HepG2 (cell line): ENCODE measurements at regions not wholly inside any gene's neighbourhood (a gene's known extent, or its start where the extent isn't known, plus 50 kb on each side); places are given as distances from the start of the nearest gene placed in this dataset.

Source experiments
- AGO1 ChIP-seq: fragments of 200-400 bp; formaldehyde crosslinking; IDR thresholded peaks from 2 replicates; pipeline ENCODE4 v1.6.1; 2017; ENCODE audit warnings: mild to moderate bottlenecking, low read depth, low read length, moderate library complexity; ENCODE audit not compliant: poor library complexity, severe bottlenecking
- E2F5 ChIP-seq: sonication (generic); formaldehyde crosslinking; conservative IDR thresholded peaks from 2 replicates; pipeline ENCODE4 v1.4.0; 2020; ENCODE audit warnings: missing genetic modification reagents
- ELF4 ChIP-seq: sonication (generic); formaldehyde crosslinking; IDR thresholded peaks from 2 replicates; pipeline ENCODE4 v1.5.0; 2020; ENCODE audit warnings: missing genetic modification reagents, mild to moderate bottlenecking, moderate library complexity, borderline replicate concordance
- ESRRA ChIP-seq: sonication (generic); formaldehyde crosslinking; IDR thresholded peaks from 2 replicates; pipeline ENCODE4 v1.5.1; 2020; ENCODE audit warnings: mild to moderate bottlenecking, low read depth, missing genetic modification reagents
- GMEB1 ChIP-seq: sonication (generic); formaldehyde crosslinking; IDR thresholded peaks from 2 replicates; pipeline ENCODE4 v1.5.1; 2020; ENCODE audit warnings: missing genetic modification reagents, mild to moderate bottlenecking, borderline replicate concordance
- HNRNPLL ChIP-seq: fragments of 200-400 bp; formaldehyde crosslinking; IDR thresholded peaks from 2 replicates; pipeline ENCODE4 v1.6.1; 2017; ENCODE audit warnings: mild to moderate bottlenecking, low read depth, low read length; ENCODE audit not compliant: poor library complexity, severe bottlenecking
- KDM3A ChIP-seq: IDR thresholded peaks from 2 replicates; pipeline ENCODE4 v1.6.1; 2018; ENCODE audit warnings: low read depth, missing compliant biosample characterization
- MED8 ChIP-seq: sonication (generic); formaldehyde crosslinking; IDR thresholded peaks from 2 replicates; pipeline ENCODE4 v1.8.1; 2023; ENCODE audit warnings: mild to moderate bottlenecking, missing genetic modification reagents; ENCODE audit not compliant: insufficient replicate concordance
- PAX8 ChIP-seq: sonication (generic); formaldehyde crosslinking; IDR thresholded peaks from 2 replicates; pipeline ENCODE4 v1.8.0; 2022; ENCODE audit warnings: mild to moderate bottlenecking, missing genetic modification reagents, borderline replicate concordance
- ZBTB40 ChIP-seq, 2 experiments: fragments of 450-650 bp in 1 of 2; sonication (generic) in 1 of 2; formaldehyde crosslinking in 1 of 2; IDR thresholded peaks; 2 replicates each; pipeline versions ENCODE4 v1.6.1 to v1.8.0; 2016 to 2022; ENCODE audit warnings: antibody characterized with exemption in 1 of 2, mild to moderate bottlenecking in 1 of 2, missing genetic modification reagents in 1 of 2
- ZNF296 ChIP-seq: sonication (generic); formaldehyde crosslinking; conservative IDR thresholded peaks from 2 replicates; pipeline ENCODE4 v1.5.0; 2020; ENCODE audit warnings: mild to moderate bottlenecking, missing genetic modification reagents
- ZNF503 ChIP-seq: sonication (generic); formaldehyde crosslinking; IDR thresholded peaks from 2 replicates; pipeline ENCODE4 v1.4.0; 2020; ENCODE audit warnings: missing genetic modification reagents
- ZNF652 ChIP-seq: IDR thresholded peaks from 2 replicates; pipeline ENCODE4 v1.6.1; 2016; ENCODE audit warnings: low read depth, borderline replicate concordance
- ZNF75D ChIP-seq: sonication (generic); formaldehyde crosslinking; IDR thresholded peaks from 2 replicates; pipeline ENCODE4 v1.8.1; 2023; ENCODE audit warnings: missing genetic modification reagents, mild to moderate bottlenecking, borderline replicate concordance
- ZNF839 ChIP-seq: sonication (generic); formaldehyde crosslinking; IDR thresholded peaks from 2 replicates; pipeline ENCODE4 v1.4.0; 2020; ENCODE audit warnings: missing genetic modification reagents, mild to moderate bottlenecking, borderline replicate concordance

- TF ChIP-seq ZBTB40 (IDR thresholded peaks at IDR 0.05) (no peak), ZBTB40 (CRISPR knock-in tag; IDR thresholded peaks at IDR 0.05) (no peak), KDM3A (no peak), ESRRA (CRISPR knock-in tag) (no peak), GMEB1 (no peak), ZNF839 (CRISPR knock-in tag) (no peak), E2F5 (no peak), ZNF652 (CRISPR knock-in tag) (no peak), PAX8 (CRISPR knock-in tag) (no peak), ZNF75D (CRISPR knock-in tag) (no peak), ZNF296 (CRISPR knock-in tag) (no peak), MED8 (CRISPR knock-in tag) (no peak), ELF4 (CRISPR knock-in tag) (no peak), ZNF503 (CRISPR knock-in tag) (no peak), HNRNPLL (no peak), AGO1 (no peak)
Observed at GRCh38 chr3:107008213-107008612, 369.0 kb upstream of the CCDC54 start (continued).
